CD8-positive, alpha-beta memory T cell (primary cell): ENCODE measurements at regions not wholly inside any gene's neighbourhood (a gene's known extent, or its start where the extent isn't known, plus 50 kb on each side); places are given as distances from the start of the nearest gene placed in this dataset.

Experiments used
- CTCF ChIA-PET: fragments of 350-600 bp; sonication (Branson Sonifier 250); formaldehyde crosslinking; loops from one replicate; lab custom pipeline; 2021; ENCODE audit warnings: antibody characterized with exemption; lab: Charles Lee
- POLR2A ChIA-PET: fragments of 350-600 bp; sonication (Branson Sonifier 250); formaldehyde crosslinking; loops from one replicate; lab custom pipeline; 2021; ENCODE audit warnings: antibody characterized with exemption; lab: Charles Lee
- DNase-seq, 5 donors: peaks; one replicate each; pipeline versions ENCODE4 v3.0.0 to v3.0.0-alpha.2; 2020 to 2022; ENCODE audit warnings: mixed read lengths in 1 of 5
- H3K27ac ChIP-seq: one replicate; pipeline ENCODE4 v1.7.0; 2013; ENCODE audit warnings: low read depth, mild to moderate bottlenecking, low read length, moderate library complexity
- H3K27me3 ChIP-seq: 2 replicates; pipeline ENCODE4 v1.7.0; 2013; ENCODE audit warnings: low read length, mild to moderate bottlenecking; ENCODE audit not compliant: insufficient read depth, poor library complexity, severe bottlenecking
- H3K36me3 ChIP-seq: 2 replicates; pipeline ENCODE4 v1.7.0; 2013; ENCODE audit warnings: mild to moderate bottlenecking, low read length, moderate library complexity; ENCODE audit not compliant: insufficient read depth
- H3K4me1 ChIP-seq: 2 replicates; pipeline ENCODE4 v1.7.0; 2013; ENCODE audit warnings: mild to moderate bottlenecking, low read length, moderate library complexity; ENCODE audit not compliant: insufficient read depth
- H3K4me3 ChIP-seq: 2 replicates; pipeline ENCODE4 v1.7.0; 2013; ENCODE audit warnings: mild to moderate bottlenecking, low read length
- H3K9me3 ChIP-seq: 2 replicates; pipeline ENCODE4 v1.7.0; 2013; ENCODE audit warnings: mild to moderate bottlenecking, low read length
- H3K27ac Mint-ChIP-seq, 8 donors: one replicate each; pipeline ENCODE4 v1.8.0; 2020 to 2021; ENCODE audit warnings: mixed read lengths in 8 of 8, mild to moderate bottlenecking in 6 of 8, inconsistent platforms in 3 of 8, moderate library complexity in 3 of 8
- H3K27me3 Mint-ChIP-seq, 2 donors: one replicate each; pipeline ENCODE4 v1.8.0; 2020 to 2021; ENCODE audit warnings: mixed read lengths in 2 of 2, mild to moderate bottlenecking in 1 of 2, moderate library complexity in 1 of 2
- H3K36me3 Mint-ChIP-seq, 3 donors: one replicate each; pipeline ENCODE4 v1.8.0; 2020 to 2021; ENCODE audit warnings: mixed read lengths in 3 of 3, inconsistent platforms in 1 of 3, mild to moderate bottlenecking in 1 of 3
- H3K4me1 Mint-ChIP-seq, 3 donors: one replicate each; pipeline ENCODE4 v1.8.0; 2020 to 2021; ENCODE audit warnings: mixed read lengths in 3 of 3, inconsistent platforms in 1 of 3, mild to moderate bottlenecking in 1 of 3
- H3K4me3 Mint-ChIP-seq, 7 donors: one replicate each; pipeline ENCODE4 v1.8.0; 2020 to 2021; ENCODE audit warnings: mixed read lengths in 7 of 7, mild to moderate bottlenecking in 6 of 7, moderate library complexity in 4 of 7, inconsistent platforms in 2 of 7
- H3K9me3 Mint-ChIP-seq, 5 donors: one replicate each; pipeline ENCODE4 v1.8.0; 2020 to 2022; ENCODE audit warnings: mixed read lengths in 5 of 5, mild to moderate bottlenecking in 3 of 5, moderate library complexity in 2 of 5, inconsistent platforms in 1 of 5

GRCh38 chr6:92577077-92577719 is 842.2 kb downstream of the EPHA7 start:
- no peaks in the 10 kb centered on the region for H3K4me1 Mint-ChIP-seq
- no peaks in the 10 kb centered on the region for H3K27me3 ChIP-seq
- H3K9me3 Mint-ChIP-seq, result peaks cover 5 to 42% (median 19%) of the 10 kb centered on the region in 5 donors
- no peak for DNase-seq
- H3K36me3 ChIP-seq, result no peaks in the 10 kb centered on the region
- H3K27ac Mint-ChIP-seq, result no peak overlapping the region
- no peaks in the 10 kb centered on the region for H3K9me3 ChIP-seq
- H3K4me3 Mint-ChIP-seq, result no peak overlapping the region
- ChIA-PET CTCF (no interaction called here), POLR2A (no interaction called here)
- no peak overlapping the region for H3K27ac ChIP-seq
- H3K27me3 Mint-ChIP-seq, result no peaks in the 10 kb centered on the region
- H3K36me3 Mint-ChIP-seq, result no peaks in the 10 kb centered on the region
- H3K4me3 ChIP-seq, result no peak overlapping the region
- H3K4me1 ChIP-seq, result no peaks in the 10 kb centered on the region

- H3K27me3 ChIP-seq, result no peaks in the 10 kb centered on the region
- H3K9me3 Mint-ChIP-seq, result peaks cover 0 to 30% (median 5%) of the 10 kb centered on the region in 5 donors
Observed at GRCh38 chr6:92568541-92568940, 850.8 kb downstream of the EPHA7 start.

GRCh38 chr6:92566632-92567031 is 852.7 kb downstream of the EPHA7 start:
- no peak overlapping the region for H3K27ac ChIP-seq
- Mint-ChIP-seq H3K27me3 (no peaks in the 10 kb centered on the region), H3K4me3 (no peak overlapping the region), H3K4me1 (no peaks in the 10 kb centered on the region), H3K36me3 (no peaks in the 10 kb centered on the region), H3K27ac (no peak overlapping the region), H3K9me3 (peaks cover 0 to 36% (median 5%) of the 10 kb centered on the region in 5 donors)
- no peaks in the 10 kb centered on the region for H3K4me1 ChIP-seq
- CTCF ChIA-PET, result no interaction called here
- H3K36me3 ChIP-seq, result no peaks in the 10 kb centered on the region
- POLR2A ChIA-PET, result no interaction called here
- H3K4me3 ChIP-seq, result no peak overlapping the region
- DNase-seq, result no peak
- peaks cover 6% of the 10 kb centered on the region for H3K9me3 ChIP-seq
- no peaks in the 10 kb centered on the region for H3K27me3 ChIP-seq

More at GRCh38 chr6:92568541-92568940, 850.8 kb downstream of the EPHA7 start:
- H3K9me3 ChIP-seq, result peaks cover 6% of the 10 kb centered on the region
- DNase-seq, result no peak
- POLR2A ChIA-PET, result no interaction called here
- H3K27ac ChIP-seq, result no peak overlapping the region
- no peaks in the 10 kb centered on the region for H3K4me1 ChIP-seq
- H3K27me3 Mint-ChIP-seq, result no peaks in the 10 kb centered on the region
- H3K36me3 ChIP-seq, result no peaks in the 10 kb centered on the region
- no peak overlapping the region for H3K4me3 ChIP-seq
- H3K4me1 Mint-ChIP-seq, result no peaks in the 10 kb centered on the region
- CTCF ChIA-PET, result no interaction called here
- no peaks in the 10 kb centered on the region for H3K36me3 Mint-ChIP-seq
- no peak overlapping the region for H3K4me3 Mint-ChIP-seq
- H3K27ac Mint-ChIP-seq, result no peak overlapping the region

GRCh38 chr6:92564376-92564775 is 855.0 kb downstream of the EPHA7 start:
- H3K9me3 Mint-ChIP-seq, result peaks cover 0 to 40% (median 5%) of the 10 kb centered on the region in 5 donors
- no peak overlapping the region for H3K27ac Mint-ChIP-seq
- H3K4me3 ChIP-seq, result no peak overlapping the region
- no peaks in the 10 kb centered on the region for H3K36me3 Mint-ChIP-seq
- H3K27me3 Mint-ChIP-seq, result no peaks in the 10 kb centered on the region
- H3K36me3 ChIP-seq, result no peaks in the 10 kb centered on the region
- H3K4me1 Mint-ChIP-seq, result no peaks in the 10 kb centered on the region
- no peak overlapping the region for H3K27ac ChIP-seq
- POLR2A ChIA-PET, result no interaction called here
- no peak overlapping the region for H3K4me3 Mint-ChIP-seq
- CTCF ChIA-PET, result no interaction called here
- H3K9me3 ChIP-seq, result peaks cover 6% of the 10 kb centered on the region
- no peak for DNase-seq
- no peaks in the 10 kb centered on the region for H3K4me1 ChIP-seq
- no peaks in the 10 kb centered on the region for H3K27me3 ChIP-seq

GRCh38 chr6:92559611-92560010 is 859.7 kb downstream of the EPHA7 start:
- H3K9me3 ChIP-seq, result no peaks in the 10 kb centered on the region

GRCh38 chr6:92559003-92559402 is 860.4 kb downstream of the EPHA7 start:
- ChIA-PET POLR2A (no interaction called here), CTCF (no interaction called here)
- Mint-ChIP-seq H3K27ac (no peak overlapping the region), H3K9me3 (peaks cover 0 to 31% (median 4%) of the 10 kb centered on the region in 5 donors), H3K36me3 (no peaks in the 10 kb centered on the region), H3K4me3 (no peak overlapping the region), H3K4me1 (no peaks in the 10 kb centered on the region), H3K27me3 (no peaks in the 10 kb centered on the region)
- no peaks in the 10 kb centered on the region for H3K27me3 ChIP-seq
- no peak for DNase-seq
- H3K27ac ChIP-seq, result no peak overlapping the region
- no peaks in the 10 kb centered on the region for H3K36me3 ChIP-seq
- H3K4me3 ChIP-seq, result no peak overlapping the region
- H3K4me1 ChIP-seq, result no peaks in the 10 kb centered on the region
- no peaks in the 10 kb centered on the region for H3K9me3 ChIP-seq

More at GRCh38 chr6:92559611-92560010, 859.7 kb downstream of the EPHA7 start:
- ChIA-PET POLR2A (no interaction called here), CTCF (no interaction called here)
- no peaks in the 10 kb centered on the region for H3K4me1 Mint-ChIP-seq
- Histone ChIP-seq H3K4me1 (no peaks in the 10 kb centered on the region), H3K27ac (no peak overlapping the region), H3K36me3 (no peaks in the 10 kb centered on the region), H3K27me3 (no peaks in the 10 kb centered on the region), H3K4me3 (no peak overlapping the region)
- no peak overlapping the region for H3K4me3 Mint-ChIP-seq
- DNase-seq, result no peak
- peaks cover 0 to 33% (median 4%) of the 10 kb centered on the region in 5 donors for H3K9me3 Mint-ChIP-seq
- H3K27me3 Mint-ChIP-seq, result no peaks in the 10 kb centered on the region
- no peak overlapping the region for H3K27ac Mint-ChIP-seq
- no peaks in the 10 kb centered on the region for H3K36me3 Mint-ChIP-seq

GRCh38 chr6:92550501-92550900 is 868.9 kb downstream of the EPHA7 start:
- Mint-ChIP-seq H3K27me3 (peaks cover 0 to 2% of the 10 kb centered on the region in 2 donors), H3K4me1 (no peaks in the 10 kb centered on the region), H3K9me3 (peaks cover 2 to 13% (median 5%) of the 10 kb centered on the region in 5 donors), H3K36me3 (no peaks in the 10 kb centered on the region), H3K4me3 (no peak overlapping the region), H3K27ac (no peak overlapping the region)
- Histone ChIP-seq H3K4me3 (no peak overlapping the region), H3K4me1 (no peaks in the 10 kb centered on the region), H3K27ac (no peak overlapping the region), H3K9me3 (no peaks in the 10 kb centered on the region), H3K27me3 (no peaks in the 10 kb centered on the region), H3K36me3 (no peaks in the 10 kb centered on the region)
- ChIA-PET POLR2A (no interaction called here), CTCF (no interaction called here)
- DNase-seq, result no peak

- peaks cover 3 to 19% (median 7%) of the 10 kb centered on the region in 5 donors for H3K9me3 Mint-ChIP-seq
- ChIA-PET POLR2A (no interaction called here), CTCF (no interaction called here)
- no peak for DNase-seq
- H3K27ac ChIP-seq, result no peak overlapping the region
- H3K36me3 ChIP-seq, result no peaks in the 10 kb centered on the region
- H3K9me3 ChIP-seq, result no peaks in the 10 kb centered on the region
- H3K36me3 Mint-ChIP-seq, result no peaks in the 10 kb centered on the region
- no peaks in the 10 kb centered on the region for H3K4me1 ChIP-seq
- H3K4me3 ChIP-seq, result no peak overlapping the region
- H3K27me3 ChIP-seq, result no peaks in the 10 kb centered on the region
- H3K27me3 Mint-ChIP-seq, result peaks cover 0 to 2% of the 10 kb centered on the region in 2 donors
- H3K4me1 Mint-ChIP-seq, result no peaks in the 10 kb centered on the region
- no peak overlapping the region for H3K27ac Mint-ChIP-seq
- no peak overlapping the region for H3K4me3 Mint-ChIP-seq
Observed at GRCh38 chr6:92545861-92546260, 873.5 kb downstream of the EPHA7 start.
